HepG2 (cell line): ENCODE measurements at regions not wholly inside any gene's neighbourhood (a gene's known extent, or its start where the extent isn't known, plus 50 kb on each side); places are given as distances from the start of the nearest gene placed in this dataset.
A peak's percentile ranks its signal among the peaks of the same experiment; 100 is the strongest.

Experiments used
- BORCS8-MEF2B ChIP-seq: sonication (generic); formaldehyde crosslinking; IDR thresholded peaks from 2 replicates; pipeline ENCODE4 v1.8.0; 2022; ENCODE audit warnings: mild to moderate bottlenecking, missing genetic modification reagents
- CBX2 ChIP-seq, 2 experiments: fragments of 200-600 bp in 1 of 2; sonication (generic); formaldehyde crosslinking in 1 of 2; IDR thresholded peaks; 2 replicates each; pipeline versions ENCODE4 v1.7.0 to v1.8.1; 2018 to 2022; ENCODE audit warnings: low read depth in 2 of 2, low read length in 1 of 2, mild to moderate bottlenecking in 1 of 2, missing genetic modification reagents in 1 of 2
- HNRNPL ChIP-seq: fragments of 200-400 bp; formaldehyde crosslinking; IDR thresholded peaks from 2 replicates; pipeline ENCODE4 v1.6.1; 2017; ENCODE audit warnings: mild to moderate bottlenecking, low read depth, low read length
- MAFF ChIP-seq: IDR thresholded peaks from 2 replicates; pipeline ENCODE4 v1.6.1; 2011; ENCODE audit warnings: low read depth, low read length, improper control_type of control experiment
- MED1 ChIP-seq: sonication (generic); formaldehyde crosslinking; IDR thresholded peaks from 2 replicates; pipeline ENCODE4 v1.4.0; 2020; ENCODE audit warnings: missing genetic modification reagents
- MTERF4 ChIP-seq: sonication (generic); formaldehyde crosslinking; IDR thresholded peaks from 2 replicates; pipeline ENCODE4 v1.8.0; 2023; ENCODE audit warnings: mild to moderate bottlenecking, missing genetic modification reagents
- MYPOP ChIP-seq: sonication (generic); formaldehyde crosslinking; IDR thresholded peaks from 2 replicates; pipeline ENCODE4 v1.8.1; 2023; ENCODE audit warnings: mild to moderate bottlenecking, moderate library complexity, missing genetic modification reagents
- NR1H2 ChIP-seq: sonication (generic); formaldehyde crosslinking; IDR thresholded peaks from 2 replicates; pipeline ENCODE4 v1.8.1; 2022; ENCODE audit warnings: low read depth, missing genetic modification reagents, borderline replicate concordance
- POGZ ChIP-seq: sonication (generic); formaldehyde crosslinking; IDR thresholded peaks from 2 replicates; pipeline ENCODE4 v1.4.0; 2020; ENCODE audit warnings: mild to moderate bottlenecking, missing genetic modification reagents
- RCOR2 ChIP-seq: IDR thresholded peaks from 2 replicates; pipeline ENCODE4 v1.6.1; 2016; ENCODE audit warnings: missing biosample characterization, missing genetic modification reagents
- TBP ChIP-seq: sonication (generic); formaldehyde crosslinking; IDR thresholded peaks from 2 replicates; pipeline ENCODE4 v1.5.0; 2020; ENCODE audit warnings: missing genetic modification reagents
- UBTF ChIP-seq: sonication (generic); formaldehyde crosslinking; IDR thresholded peaks from 2 replicates; pipeline ENCODE4 v1.4.0; 2020; ENCODE audit warnings: mild to moderate bottlenecking, missing genetic modification reagents
- YEATS4 ChIP-seq: sonication (generic); formaldehyde crosslinking; IDR thresholded peaks from 2 replicates; pipeline ENCODE4 v1.4.0; 2020; ENCODE audit warnings: missing genetic modification reagents, borderline replicate concordance
- ZNF501 ChIP-seq: sonication (generic); formaldehyde crosslinking; IDR thresholded peaks from 2 replicates; pipeline ENCODE4 v1.5.1; 2020; ENCODE audit warnings: mild to moderate bottlenecking, moderate library complexity, missing genetic modification reagents
- ZNF574 ChIP-seq: sonication (generic); formaldehyde crosslinking; IDR thresholded peaks from 2 replicates; pipeline ENCODE4 v1.4.0; 2020; ENCODE audit warnings: missing genetic modification reagents
- ZNF607 ChIP-seq: sonication (generic); formaldehyde crosslinking; IDR thresholded peaks from 2 replicates; pipeline ENCODE4 v1.5.1; 2020; ENCODE audit warnings: missing genetic modification reagents, mild to moderate bottlenecking, borderline replicate concordance
- ZSCAN5A ChIP-seq: sonication (generic); formaldehyde crosslinking; IDR thresholded peaks from 2 replicates; pipeline ENCODE4 v1.8.0; 2022; ENCODE audit warnings: mild to moderate bottlenecking, missing genetic modification reagents, borderline replicate concordance
- ZSCAN9 ChIP-seq: IDR thresholded peaks from 2 replicates; pipeline ENCODE4 v1.6.1; 2016; ENCODE audit warnings: borderline replicate concordance

GRCh38 chr5:36744773-36745589, 131.6 kb upstream of the NIPBL start (continued):
- TF ChIP-seq ZNF574 (CRISPR knock-in tag): peak; percentile 1; the same call in 1 of the 2 replicates
- TF ChIP-seq MYPOP (CRISPR knock-in tag): peak; percentile 44; the same call in 1 of the 2 replicates
- TF ChIP-seq RCOR2 (CRISPR knock-in tag): no peak
- TF ChIP-seq ZNF501 (CRISPR knock-in tag): no peak
- TF ChIP-seq ZNF607 (CRISPR knock-in tag): no peak
- TF ChIP-seq CBX2 (IDR thresholded peaks at IDR 0.05; ENCODE audit: low read depth, low read length): no peak
- peak; percentile 91 for TF ChIP-seq CBX2 (CRISPR knock-in tag; IDR thresholded peaks at IDR 0.05; ENCODE audit: low read depth)
- peak; percentile 45 for TF ChIP-seq BORCS8-MEF2B (CRISPR knock-in tag)
- 0 out of 2 replicates have a peak, but pooled peaks have one; percentile 62 for TF ChIP-seq HNRNPL
- TF ChIP-seq NR1H2 (CRISPR knock-in tag): no peak
- no peak for TF ChIP-seq ZSCAN9
- 0 out of 2 replicates have a peak, but pooled peaks have one; percentile 49 for TF ChIP-seq ZSCAN5A (CRISPR knock-in tag)
- 0 out of 2 replicates have a peak, but pooled peaks have one; percentile 11 for TF ChIP-seq MTERF4 (CRISPR knock-in tag)
- TF ChIP-seq MED1 (CRISPR knock-in tag): 0 out of 2 replicates have a peak, but pooled peaks have one; percentile 1
- TF ChIP-seq YEATS4 (CRISPR knock-in tag): peak; percentile 45; the same call in 1 of the 2 replicates
- no peak for TF ChIP-seq MAFF
- TF ChIP-seq UBTF (CRISPR knock-in tag): peak; percentile 60; the same call in 1 of the 2 replicates
- peak; percentile 50; the same call in 1 of the 2 replicates for TF ChIP-seq POGZ (CRISPR knock-in tag)
- no peak for TF ChIP-seq TBP
